ENCODE measurements at regions not wholly inside any gene's neighbourhood (a gene's known extent, or its start where the extent isn't known, plus 50 kb on each side); places are given as distances from the start of the nearest gene placed in this dataset.

DNA sequence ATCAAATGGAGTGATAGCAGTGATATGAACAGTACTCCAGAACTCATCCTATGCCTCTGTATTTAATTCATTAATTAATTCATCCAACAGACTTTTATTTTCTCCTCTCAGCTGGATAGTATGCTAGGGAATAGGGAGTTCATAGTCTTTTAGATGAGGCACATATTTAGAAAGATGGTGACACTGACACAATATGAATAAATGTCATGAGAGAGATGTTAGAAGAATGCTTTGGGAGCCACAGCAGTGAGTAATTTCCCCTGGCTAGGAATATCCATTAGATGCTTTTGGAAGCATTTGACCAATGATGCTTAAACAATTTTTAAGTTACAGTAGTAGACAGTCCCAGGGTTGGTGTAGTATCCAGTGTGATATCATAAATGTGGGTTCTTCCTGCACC lies 428.7 kb upstream of the SGCD start:
- TF ChIP-seq GATA2 (IDR thresholded peaks at IDR 0.05; ENCODE audit: low read depth, low read length): no peak
- no peak for TF ChIP-seq GATA3 (IDR thresholded peaks at IDR 0.05; ENCODE audit: low read depth, low read length)

Measured in SH-SY5Y (cell line).